ENCODE measurements at regions not wholly inside any gene's neighbourhood (a gene's known extent, or its start where the extent isn't known, plus 50 kb on each side); places are given as distances from the start of the nearest gene placed in this dataset.

DNA sequence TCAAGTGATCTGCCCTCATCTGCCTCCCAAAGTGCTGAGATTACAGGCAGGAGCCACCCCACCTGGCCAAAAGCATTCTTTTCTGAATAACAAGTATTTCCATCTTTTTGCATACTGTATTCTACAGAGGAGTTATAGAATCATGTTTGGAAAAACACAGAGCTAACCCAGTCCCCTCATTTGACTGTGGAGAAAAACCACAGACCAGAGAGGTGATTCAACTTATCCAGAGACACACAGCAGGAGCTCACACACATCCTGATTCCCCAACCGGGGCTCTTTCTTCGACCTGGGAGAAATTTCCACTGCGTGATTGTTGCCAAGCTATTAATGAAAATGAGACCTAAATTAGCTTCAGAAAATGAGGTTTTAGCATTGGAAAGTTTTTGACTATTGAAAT is 176.1 kb upstream of the TLE3 start:
- no peaks in the 10 kb centered on the region for H3K9me3 ChIP-seq (ENCODE audit: low read length)
- H3K36me3 ChIP-seq (ENCODE audit: insufficient read depth, low read length), result no peaks in the 10 kb centered on the region
- H3K9me2 ChIP-seq (ENCODE audit: insufficient read depth, low read length), result no peaks in the 10 kb centered on the region
- no peak for TF ChIP-seq MXI1 (conservative IDR thresholded peaks at IDR 0.05; ENCODE audit: poor library complexity, severe bottlenecking)
- TF ChIP-seq, protein P1, sequence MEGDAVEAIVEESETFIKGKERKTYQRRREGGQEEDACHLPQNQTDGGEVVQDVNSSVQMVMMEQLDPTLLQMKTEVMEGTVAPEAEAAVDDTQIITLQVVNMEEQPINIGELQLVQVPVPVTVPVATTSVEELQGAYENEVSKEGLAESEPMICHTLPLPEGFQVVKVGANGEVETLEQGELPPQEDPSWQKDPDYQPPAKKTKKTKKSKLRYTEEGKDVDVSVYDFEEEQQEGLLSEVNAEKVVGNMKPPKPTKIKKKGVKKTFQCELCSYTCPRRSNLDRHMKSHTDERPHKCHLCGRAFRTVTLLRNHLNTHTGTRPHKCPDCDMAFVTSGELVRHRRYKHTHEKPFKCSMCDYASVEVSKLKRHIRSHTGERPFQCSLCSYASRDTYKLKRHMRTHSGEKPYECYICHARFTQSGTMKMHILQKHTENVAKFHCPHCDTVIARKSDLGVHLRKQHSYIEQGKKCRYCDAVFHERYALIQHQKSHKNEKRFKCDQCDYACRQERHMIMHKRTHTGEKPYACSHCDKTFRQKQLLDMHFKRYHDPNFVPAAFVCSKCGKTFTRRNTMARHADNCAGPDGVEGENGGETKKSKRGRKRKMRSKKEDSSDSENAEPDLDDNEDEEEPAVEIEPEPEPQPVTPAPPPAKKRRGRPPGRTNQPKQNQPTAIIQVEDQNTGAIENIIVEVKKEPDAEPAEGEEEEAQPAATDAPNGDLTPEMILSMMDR (IDR thresholded peaks at IDR 0.05; ENCODE audit: poor library complexity, severe bottlenecking), result no peak
- no peak for TF ChIP-seq TAF1 (IDR thresholded peaks at IDR 0.05; ENCODE audit: low read depth)
- TF ChIP-seq POLR2AphosphoS5 (IDR thresholded peaks at IDR 0.05), result no peak
- no peak for TF ChIP-seq SMC3 (conservative IDR thresholded peaks at IDR 0.05; ENCODE audit: poor library complexity)
- H2AFZ ChIP-seq (ENCODE audit: low read depth, low read length), result no peak overlapping the region
- H3K4me2 ChIP-seq (ENCODE audit: low read length), result no peak overlapping the region
- H4K20me1 ChIP-seq (ENCODE audit: insufficient read depth), result no peaks in the 10 kb centered on the region
- no peaks in the 10 kb centered on the region for H3F3A ChIP-seq (ENCODE audit: insufficient read depth, low read length, poor library complexity, severe bottlenecking)
- H3K79me2 ChIP-seq (replicated peaks; ENCODE audit: insufficient read depth, low read length), result no peaks in the 10 kb centered on the region
- no peak overlapping the region for H3K4me3 ChIP-seq (ENCODE audit: low read length)
- no peak overlapping the region for H3K27ac ChIP-seq (ENCODE audit: low read length)
- H3K9ac ChIP-seq (ENCODE audit: low read length), result no peak overlapping the region
- H3K27me3 ChIP-seq (ENCODE audit: insufficient read depth, low read depth, low read length), result no peaks in the 10 kb centered on the region

DNA sequence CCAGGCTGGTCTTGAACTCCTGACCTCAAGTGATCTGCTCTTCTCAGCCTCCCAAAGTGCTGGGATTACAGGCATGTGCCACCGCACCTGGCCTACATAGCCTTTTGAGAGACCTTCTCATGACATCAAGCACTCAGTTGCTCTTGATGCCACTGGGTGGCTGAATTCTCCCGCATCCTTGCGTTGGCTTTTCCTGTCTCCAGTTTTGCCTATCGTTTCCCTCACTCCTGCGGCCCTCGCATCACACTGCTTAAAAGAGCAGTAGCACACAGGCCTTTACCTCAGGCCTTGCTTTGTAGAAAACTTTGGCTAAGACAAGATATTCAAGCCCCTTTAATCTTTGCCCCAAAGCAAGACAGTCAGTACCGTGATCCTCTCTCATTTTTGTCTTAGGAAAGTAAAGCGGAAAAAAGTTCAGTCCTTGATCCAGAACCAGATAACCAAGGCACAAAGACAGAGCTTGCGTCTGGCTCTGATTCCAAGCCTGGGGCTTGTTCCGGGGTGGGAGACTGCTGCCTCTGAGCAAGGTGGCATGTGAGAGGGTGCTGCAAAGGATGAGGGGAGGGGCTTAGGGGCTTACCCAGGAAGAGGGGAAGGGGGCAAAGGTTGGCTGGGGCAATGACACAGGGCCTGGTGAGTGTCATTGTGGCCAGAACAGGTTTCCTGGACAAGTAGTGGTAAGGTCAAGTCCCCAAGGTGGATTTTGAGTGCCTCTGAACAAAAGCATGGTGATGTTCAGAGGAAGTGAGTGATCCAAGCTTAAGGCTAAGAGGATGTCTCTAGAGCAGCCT is 175.0 kb upstream of the TLE3 start:
- TF ChIP-seq, protein P1 (IDR thresholded peaks at IDR 0.05; ENCODE audit: poor library complexity, severe bottlenecking), result no peak
- no peak for TF ChIP-seq SMC3 (conservative IDR thresholded peaks at IDR 0.05; ENCODE audit: poor library complexity)
- TF ChIP-seq RAD21 (conservative IDR thresholded peaks at IDR 0.05), result no peak
- TF ChIP-seq POLR2AphosphoS5 (IDR thresholded peaks at IDR 0.05), result no peak
- no peak for TF ChIP-seq EZH2 (IDR thresholded peaks at IDR 0.05; ENCODE audit: borderline replicate concordance, insufficient read depth, low read length, poor library complexity, severe bottlenecking)
- no peak for TF ChIP-seq EP300 (conservative IDR thresholded peaks at IDR 0.05; ENCODE audit: poor library complexity, severe bottlenecking)
- TF ChIP-seq, protein P2, sequence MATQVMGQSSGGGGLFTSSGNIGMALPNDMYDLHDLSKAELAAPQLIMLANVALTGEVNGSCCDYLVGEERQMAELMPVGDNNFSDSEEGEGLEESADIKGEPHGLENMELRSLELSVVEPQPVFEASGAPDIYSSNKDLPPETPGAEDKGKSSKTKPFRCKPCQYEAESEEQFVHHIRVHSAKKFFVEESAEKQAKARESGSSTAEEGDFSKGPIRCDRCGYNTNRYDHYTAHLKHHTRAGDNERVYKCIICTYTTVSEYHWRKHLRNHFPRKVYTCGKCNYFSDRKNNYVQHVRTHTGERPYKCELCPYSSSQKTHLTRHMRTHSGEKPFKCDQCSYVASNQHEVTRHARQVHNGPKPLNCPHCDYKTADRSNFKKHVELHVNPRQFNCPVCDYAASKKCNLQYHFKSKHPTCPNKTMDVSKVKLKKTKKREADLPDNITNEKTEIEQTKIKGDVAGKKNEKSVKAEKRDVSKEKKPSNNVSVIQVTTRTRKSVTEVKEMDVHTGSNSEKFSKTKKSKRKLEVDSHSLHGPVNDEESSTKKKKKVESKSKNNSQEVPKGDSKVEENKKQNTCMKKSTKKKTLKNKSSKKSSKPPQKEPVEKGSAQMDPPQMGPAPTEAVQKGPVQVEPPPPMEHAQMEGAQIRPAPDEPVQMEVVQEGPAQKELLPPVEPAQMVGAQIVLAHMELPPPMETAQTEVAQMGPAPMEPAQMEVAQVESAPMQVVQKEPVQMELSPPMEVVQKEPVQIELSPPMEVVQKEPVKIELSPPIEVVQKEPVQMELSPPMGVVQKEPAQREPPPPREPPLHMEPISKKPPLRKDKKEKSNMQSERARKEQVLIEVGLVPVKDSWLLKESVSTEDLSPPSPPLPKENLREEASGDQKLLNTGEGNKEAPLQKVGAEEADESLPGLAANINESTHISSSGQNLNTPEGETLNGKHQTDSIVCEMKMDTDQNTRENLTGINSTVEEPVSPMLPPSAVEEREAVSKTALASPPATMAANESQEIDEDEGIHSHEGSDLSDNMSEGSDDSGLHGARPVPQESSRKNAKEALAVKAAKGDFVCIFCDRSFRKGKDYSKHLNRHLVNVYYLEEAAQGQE (IDR thresholded peaks at IDR 0.05; ENCODE audit: borderline replicate concordance), result no peak
- Histone ChIP-seq H3F3A (ENCODE audit: insufficient read depth, low read length, poor library complexity, severe bottlenecking) (no peaks in the 10 kb centered on the region), H3K4me3 (ENCODE audit: low read length) (no peak overlapping the region), H3K27ac (ENCODE audit: low read length) (no peak overlapping the region), H4K20me1 (ENCODE audit: insufficient read depth) (no peaks in the 10 kb centered on the region), H3K9me3 (ENCODE audit: low read length) (no peaks in the 10 kb centered on the region), H3K9ac (ENCODE audit: low read length) (no peak overlapping the region), H3K9me2 (ENCODE audit: insufficient read depth, low read length) (no peaks in the 10 kb centered on the region), H3K36me3 (ENCODE audit: insufficient read depth, low read length) (no peaks in the 10 kb centered on the region), H3K79me2 (replicated peaks; ENCODE audit: insufficient read depth, low read length) (no peaks in the 10 kb centered on the region), H3K4me2 (ENCODE audit: low read length) (no peak overlapping the region), H3K27me3 (ENCODE audit: insufficient read depth, low read depth, low read length) (no peaks in the 10 kb centered on the region), H2AFZ (ENCODE audit: low read depth, low read length) (no peak overlapping the region)

All from neural cell (in vitro differentiated cells).